ENCODE measurements at regions not wholly inside any gene's neighbourhood (a gene's known extent, or its start where the extent isn't known, plus 50 kb on each side); places are given as distances from the start of the nearest gene placed in this dataset.

GRCh38 chr2:217017456-217018252 is 157.8 kb upstream of the TNP1 start:
- no peak for TF ChIP-seq CTCF (IDR thresholded peaks at IDR 0.05; ENCODE audit: control insufficient read depth, insufficient read depth, low read depth, low read length, missing control alignments)
- H3K4me3 ChIP-seq (ENCODE audit: control insufficient read depth, low read depth, low read length) = no peak overlapping the region
- no peak for DNase-seq (ENCODE audit: low read depth)

DNA sequence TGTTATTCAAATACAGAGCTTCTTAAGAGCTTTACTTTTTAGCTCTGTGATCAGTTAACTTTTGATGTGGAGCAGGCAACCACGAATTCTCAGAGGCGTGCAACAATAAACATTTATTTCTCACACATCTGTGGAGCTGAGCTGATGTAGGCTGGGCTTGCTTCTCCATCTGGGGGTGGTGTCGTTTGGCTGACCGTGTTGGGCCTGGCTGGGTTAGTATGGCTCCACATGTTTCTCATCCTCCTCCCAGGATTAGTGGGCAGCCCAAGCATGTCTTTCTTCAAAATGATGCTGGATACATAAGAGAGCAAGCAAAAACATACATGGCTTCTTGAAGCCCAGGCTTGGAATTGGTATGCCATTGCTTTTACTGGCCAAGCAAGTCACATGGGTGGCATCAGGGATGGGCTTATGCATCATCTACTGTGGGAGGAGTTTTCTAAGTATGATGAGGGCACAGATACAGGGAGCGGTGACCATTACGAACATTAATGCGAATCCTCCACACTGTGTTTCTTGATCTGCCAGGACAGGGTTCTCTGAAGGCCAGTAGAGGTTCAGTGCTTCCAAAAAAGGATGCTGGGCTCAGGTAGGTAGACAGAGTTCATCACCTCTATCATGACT is 157.0 kb upstream of the TNP1 start:
- TF ChIP-seq CTCF (IDR thresholded peaks at IDR 0.05; ENCODE audit: control insufficient read depth, insufficient read depth, low read depth, low read length, missing control alignments) = no peak
- no peak overlapping the region for H3K4me3 ChIP-seq (ENCODE audit: control insufficient read depth, low read depth, low read length)
- no peak for DNase-seq (ENCODE audit: low read depth)

GRCh38 chr2:217014328-217015105 is 154.7 kb upstream of the TNP1 start:
- no peak for DNase-seq (ENCODE audit: low read depth)
- no peak for TF ChIP-seq CTCF (IDR thresholded peaks at IDR 0.05; ENCODE audit: control insufficient read depth, insufficient read depth, low read depth, low read length, missing control alignments)
- no peak overlapping the region for H3K4me3 ChIP-seq (ENCODE audit: control insufficient read depth, low read depth, low read length)

GRCh38 chr2:217013926-217014325 is 154.1 kb upstream of the TNP1 start:
- no peak for TF ChIP-seq CTCF (IDR thresholded peaks at IDR 0.05; ENCODE audit: control insufficient read depth, insufficient read depth, low read depth, low read length, missing control alignments)
- no peak for DNase-seq (ENCODE audit: low read depth)
- no peak overlapping the region for H3K4me3 ChIP-seq (ENCODE audit: control insufficient read depth, low read depth, low read length)

DNA sequence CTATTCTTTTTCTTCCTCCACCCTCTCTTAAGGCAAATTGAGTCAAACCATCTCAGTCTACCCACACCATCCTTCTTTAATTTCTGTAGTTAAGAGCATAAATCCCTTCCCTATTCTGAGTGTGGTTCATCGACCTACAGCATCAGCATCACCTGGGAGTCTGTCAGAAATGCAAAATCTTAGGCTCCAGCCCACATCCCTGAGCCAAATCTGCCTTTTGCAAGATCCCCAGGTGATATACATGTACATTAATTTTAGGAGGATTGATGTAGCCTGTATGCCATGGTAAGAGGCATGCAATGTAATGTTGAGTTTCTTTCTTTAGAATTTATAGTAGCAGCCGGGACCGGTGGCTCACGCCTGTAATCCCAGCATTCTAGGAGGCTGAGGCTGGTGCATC is 151.7 kb upstream of the TNP1 start:
- no peak overlapping the region for H3K4me3 ChIP-seq (ENCODE audit: control insufficient read depth, low read depth, low read length)
- no peak for DNase-seq (ENCODE audit: low read depth)
- TF ChIP-seq CTCF (IDR thresholded peaks at IDR 0.05; ENCODE audit: control insufficient read depth, insufficient read depth, low read depth, low read length, missing control alignments) = no peak

- TF ChIP-seq CTCF (IDR thresholded peaks at IDR 0.05; ENCODE audit: control insufficient read depth, insufficient read depth, low read depth, low read length, missing control alignments) = no peak
- no peak for DNase-seq (ENCODE audit: low read depth)
These were observed 150.3 kb upstream of the TNP1 start for GRCh38 chr2:217010173-217010572.

More at GRCh38 chr2:217010173-217010572, 150.3 kb upstream of the TNP1 start:
- no peak overlapping the region for H3K4me3 ChIP-seq (ENCODE audit: control insufficient read depth, low read depth, low read length)
